Astrocyte of the cerebellum (primary cell): ENCODE measurements at regions not wholly inside any gene's neighbourhood (a gene's known extent, or its start where the extent isn't known, plus 50 kb on each side); places are given as distances from the start of the nearest gene placed in this dataset.
A peak's percentile ranks its signal among the peaks of the same experiment; 100 is the strongest.

Experiments
- DNase-seq: peaks from one replicate; pipeline ENCODE4 v3.0.0-alpha.2; 2011; ENCODE audit warnings: low read depth
- H3K4me3 ChIP-seq: 2 replicates; pipeline ENCODE4 v1.5.1; 2011; ENCODE audit warnings: mild to moderate bottlenecking, low read depth, low read length, moderate library complexity
- in situ Hi-C: cut with HindIII; loops from 2 replicates; pipeline ENCODE4 v1.10.0; 2017; ENCODE audit warnings: low sequenced_read_pairs
- TF ChIP-seq, protein P1 (sequence below): IDR thresholded peaks from 2 replicates; pipeline ENCODE4 v1.5.1; 2012; ENCODE audit warnings: low read length, low read depth, moderate library complexity, mild to moderate bottlenecking; ENCODE audit errors: missing control alignments

DNA sequence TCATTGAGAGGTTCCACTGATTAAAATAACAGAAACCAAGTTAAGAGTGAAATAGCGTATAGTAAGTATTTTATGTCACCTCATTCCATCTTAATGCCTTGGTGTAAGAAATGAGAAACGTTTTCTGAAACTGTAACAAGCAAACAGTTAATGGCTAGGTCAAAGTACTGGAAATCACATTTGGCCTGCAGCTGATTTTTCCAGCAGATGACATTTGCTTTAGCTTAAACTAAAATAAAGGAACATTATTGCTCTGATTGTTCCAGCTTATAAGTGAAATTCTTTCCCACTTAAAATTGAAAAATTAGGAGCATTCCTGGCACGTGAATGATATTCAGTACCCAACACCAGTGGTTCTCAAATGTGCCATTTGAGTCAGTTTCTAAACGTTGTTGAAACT is 213.6 kb upstream of the DPP6 start:
- in situ Hi-C loops: no loop called here
- DNase-seq: no peak
- H3K4me3 ChIP-seq: no peak overlapping the region
- TF ChIP-seq, protein P1, sequence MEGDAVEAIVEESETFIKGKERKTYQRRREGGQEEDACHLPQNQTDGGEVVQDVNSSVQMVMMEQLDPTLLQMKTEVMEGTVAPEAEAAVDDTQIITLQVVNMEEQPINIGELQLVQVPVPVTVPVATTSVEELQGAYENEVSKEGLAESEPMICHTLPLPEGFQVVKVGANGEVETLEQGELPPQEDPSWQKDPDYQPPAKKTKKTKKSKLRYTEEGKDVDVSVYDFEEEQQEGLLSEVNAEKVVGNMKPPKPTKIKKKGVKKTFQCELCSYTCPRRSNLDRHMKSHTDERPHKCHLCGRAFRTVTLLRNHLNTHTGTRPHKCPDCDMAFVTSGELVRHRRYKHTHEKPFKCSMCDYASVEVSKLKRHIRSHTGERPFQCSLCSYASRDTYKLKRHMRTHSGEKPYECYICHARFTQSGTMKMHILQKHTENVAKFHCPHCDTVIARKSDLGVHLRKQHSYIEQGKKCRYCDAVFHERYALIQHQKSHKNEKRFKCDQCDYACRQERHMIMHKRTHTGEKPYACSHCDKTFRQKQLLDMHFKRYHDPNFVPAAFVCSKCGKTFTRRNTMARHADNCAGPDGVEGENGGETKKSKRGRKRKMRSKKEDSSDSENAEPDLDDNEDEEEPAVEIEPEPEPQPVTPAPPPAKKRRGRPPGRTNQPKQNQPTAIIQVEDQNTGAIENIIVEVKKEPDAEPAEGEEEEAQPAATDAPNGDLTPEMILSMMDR: no peak

DNA sequence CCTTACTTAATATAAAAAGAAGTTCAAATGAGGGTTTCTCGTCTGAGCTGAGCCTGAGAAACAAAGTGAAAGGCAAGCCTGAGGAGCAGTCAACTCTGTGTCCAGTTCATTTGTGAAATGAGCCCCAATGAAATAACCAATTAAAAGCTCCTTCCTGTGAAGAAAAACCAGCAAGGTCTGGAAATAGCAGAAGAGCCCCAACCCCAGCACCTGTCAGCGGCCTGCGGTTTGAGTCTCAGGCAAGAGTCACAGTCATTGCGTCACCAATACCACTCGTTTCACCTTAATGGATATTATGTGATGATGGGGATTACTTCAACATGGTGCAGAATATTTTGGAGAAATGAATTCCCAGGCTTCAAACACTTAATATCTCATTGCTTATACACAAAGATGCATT is 211.3 kb upstream of the DPP6 start:
- no peak overlapping the region for H3K4me3 ChIP-seq
- DNase-seq: no peak
- TF ChIP-seq, protein P1: no peak
- in situ Hi-C loops: no loop called here

DNA sequence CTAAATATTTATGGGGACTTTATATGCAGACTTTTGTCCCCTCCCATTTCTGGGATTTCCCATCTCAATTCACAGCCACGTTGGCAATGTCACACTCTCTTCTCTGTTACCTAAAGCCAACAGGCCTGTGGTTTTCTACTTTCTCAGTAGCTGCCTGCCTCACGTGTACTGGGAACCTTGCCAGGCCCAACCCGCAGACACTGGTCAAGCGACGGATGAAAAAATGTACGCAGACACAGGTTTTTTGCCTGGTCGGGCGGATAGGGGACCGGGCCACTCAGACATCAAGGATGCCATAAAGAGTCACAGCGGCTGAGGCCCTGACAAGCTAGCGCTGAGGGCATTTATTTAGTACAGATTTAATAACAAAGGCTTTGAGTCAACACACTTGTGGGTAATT is 204.4 kb upstream of the DPP6 start:
- TF ChIP-seq, protein P1: no peak
- DNase-seq: no peak
- H3K4me3 ChIP-seq: no peak overlapping the region
- in situ Hi-C loops: no loop called here

DNA sequence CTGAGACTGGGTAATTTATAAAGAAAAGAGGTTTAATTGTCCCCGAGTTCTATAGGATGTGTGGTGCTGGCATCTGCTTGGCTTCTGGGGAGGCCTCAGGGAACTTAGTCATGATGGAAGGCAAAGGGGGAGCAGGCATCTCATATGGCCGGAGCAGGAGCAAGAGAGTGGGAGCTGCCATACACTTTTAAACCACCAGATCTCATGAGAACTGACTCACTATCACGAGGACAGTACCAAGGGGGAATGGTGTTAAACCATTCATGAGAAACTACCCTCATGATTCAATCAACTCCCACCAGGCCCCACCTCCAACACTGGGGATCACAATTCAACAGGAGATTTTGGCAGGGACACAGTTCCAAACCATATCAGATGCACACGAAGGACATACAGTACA is 199.9 kb upstream of the DPP6 start:
- DNase-seq: no peak
- TF ChIP-seq, protein P1: no peak
- H3K4me3 ChIP-seq: no peak overlapping the region
- in situ Hi-C loops: no loop called here

DNA sequence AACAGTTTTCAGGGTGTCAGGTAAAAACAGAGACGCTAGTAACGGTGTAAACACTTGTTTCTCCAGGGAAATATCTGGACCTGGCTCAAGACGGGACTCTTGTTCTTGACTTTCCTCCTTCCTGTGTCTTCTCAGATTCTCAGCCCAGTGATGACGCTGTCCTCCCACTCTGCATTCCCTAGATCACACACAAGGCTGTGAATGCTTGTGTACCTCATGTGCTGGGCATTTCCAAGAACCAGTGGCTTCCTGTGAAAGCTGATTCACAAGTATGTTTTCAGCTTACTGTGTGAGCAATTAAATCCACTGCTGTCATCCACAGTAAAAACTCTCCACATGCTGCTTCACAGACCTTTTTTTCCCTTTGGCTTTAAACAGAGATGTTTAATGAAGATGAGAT is 193.8 kb upstream of the DPP6 start:
- TF ChIP-seq, protein P1: no peak
- no peak overlapping the region for H3K4me3 ChIP-seq
- DNase-seq: peak; percentile 15
- in situ Hi-C loops: no loop called here

DNA sequence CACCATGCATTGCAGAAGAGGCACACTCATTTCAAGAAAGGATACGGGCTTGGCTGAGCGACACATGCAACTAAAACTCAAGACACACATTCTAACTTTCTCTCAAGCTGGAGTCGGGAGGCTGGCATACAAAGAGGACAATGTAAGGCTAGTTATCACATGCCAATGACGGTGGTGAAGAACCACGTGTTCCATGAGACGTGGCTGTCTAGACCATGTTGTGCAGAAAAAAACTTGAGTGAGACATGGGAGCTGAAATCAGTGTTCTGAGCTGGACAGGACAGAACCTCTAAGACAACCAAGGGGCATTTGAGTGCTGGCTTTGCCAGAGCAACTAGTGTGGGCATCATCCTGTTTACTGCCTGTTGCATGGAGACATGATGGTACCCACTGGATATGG is 193.0 kb upstream of the DPP6 start:
- TF ChIP-seq, protein P1: no peak
- DNase-seq: no peak
- H3K4me3 ChIP-seq: no peak overlapping the region
- in situ Hi-C loops: no loop called here
